ENCODE measurements at regions not wholly inside any gene's neighbourhood (a gene's known extent, or its start where the extent isn't known, plus 50 kb on each side); places are given as distances from the start of the nearest gene placed in this dataset.
A peak's percentile ranks its signal among the peaks of the same experiment; 100 is the strongest.

DNA sequence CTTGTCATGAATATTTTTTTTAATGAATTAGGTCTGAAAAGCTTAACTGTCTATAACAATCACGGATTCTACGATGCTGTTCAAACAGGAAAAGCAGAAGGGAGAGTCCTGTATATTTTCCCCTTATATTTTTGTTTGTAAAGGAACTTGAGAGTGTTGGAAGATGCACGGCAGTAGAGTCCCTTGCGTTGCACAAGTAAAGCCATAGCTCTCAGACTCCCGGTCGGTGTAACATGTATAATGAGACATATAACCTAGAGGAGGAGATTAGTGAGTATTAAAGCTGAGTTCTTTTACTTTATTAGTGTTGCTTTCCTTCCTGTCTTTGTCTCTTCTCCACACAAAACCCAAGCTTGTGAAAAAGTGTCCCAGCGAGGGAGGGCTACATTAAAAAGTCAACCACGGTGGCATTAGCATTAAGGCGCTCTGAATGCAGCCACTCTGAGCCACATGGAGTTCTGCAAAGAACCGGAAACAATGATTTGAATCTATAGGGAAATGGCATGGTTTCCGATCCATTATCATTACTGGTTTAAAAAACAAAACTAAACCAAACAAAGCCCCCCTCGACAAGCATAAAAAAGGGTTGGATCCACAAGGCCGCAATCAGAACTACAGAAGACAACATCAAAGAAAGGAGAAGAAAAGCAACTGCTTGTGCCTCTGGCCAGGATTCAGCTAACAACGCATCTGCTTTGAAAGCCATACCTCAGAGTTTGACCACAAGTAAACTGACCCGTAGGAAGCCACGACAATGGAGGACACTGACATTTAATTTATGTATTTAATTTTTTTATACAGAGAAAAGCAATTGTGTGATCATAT, 356.8 kb downstream of the LMO4 start:
- no peak for DNase-seq

DNA sequence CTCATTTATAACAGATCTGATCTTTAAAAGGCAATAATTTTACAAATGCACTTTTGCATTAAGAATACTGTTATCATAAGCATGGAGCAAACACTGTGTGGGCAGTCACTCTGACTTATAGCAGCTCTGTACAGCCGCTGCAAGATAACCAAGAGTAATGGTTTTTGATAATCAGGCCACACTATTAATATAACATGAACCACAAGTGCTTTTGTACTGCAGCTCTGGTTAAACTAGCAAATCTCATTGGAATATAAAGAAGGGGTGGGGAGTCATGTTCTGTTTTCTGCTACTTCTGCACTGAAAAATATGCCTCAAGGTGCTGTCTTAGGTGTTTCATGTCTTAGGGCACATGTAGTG, 357.4 kb downstream of the LMO4 start:
- no peak for DNase-seq

DNA sequence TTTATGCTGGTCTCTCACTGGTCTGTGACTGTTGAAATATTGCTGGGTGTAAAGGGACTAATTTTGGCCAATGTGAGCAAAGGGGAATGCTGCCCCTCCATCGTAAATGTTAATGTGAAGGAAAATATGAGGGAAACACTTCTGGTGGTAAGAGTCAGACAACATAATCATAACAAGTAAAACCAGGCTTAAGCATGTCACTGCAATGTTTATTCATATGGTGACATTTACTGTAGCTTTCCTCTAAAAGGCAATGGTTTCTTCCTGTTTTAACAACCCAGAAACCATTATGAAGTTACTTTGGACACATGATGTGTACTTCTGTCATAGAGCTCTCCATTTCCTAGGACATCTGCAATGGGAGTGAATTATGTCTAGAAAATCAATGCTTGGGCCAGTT, 358.0 kb downstream of the LMO4 start:
- no peak for DNase-seq

DNA sequence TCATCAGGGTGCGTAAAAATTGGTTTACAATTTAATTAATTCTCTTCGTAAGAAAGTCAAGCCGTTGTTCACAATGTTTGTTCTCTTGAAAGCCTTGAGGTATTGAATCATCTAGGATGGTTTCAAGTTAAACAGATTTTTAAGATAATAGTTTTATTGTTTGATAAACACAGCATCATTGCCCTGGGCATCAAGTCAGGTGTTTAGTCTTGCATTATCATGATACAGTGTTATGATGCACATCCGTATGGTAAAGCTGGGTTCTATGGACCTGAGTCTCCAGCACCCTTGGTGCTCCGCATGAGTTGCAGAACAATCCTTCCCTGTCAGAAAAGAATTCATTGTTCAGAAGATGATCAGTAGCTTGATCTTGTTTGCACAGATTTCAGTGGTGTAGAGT, 359.5 kb downstream of the LMO4 start:
- DNase-seq = no peak

DNA sequence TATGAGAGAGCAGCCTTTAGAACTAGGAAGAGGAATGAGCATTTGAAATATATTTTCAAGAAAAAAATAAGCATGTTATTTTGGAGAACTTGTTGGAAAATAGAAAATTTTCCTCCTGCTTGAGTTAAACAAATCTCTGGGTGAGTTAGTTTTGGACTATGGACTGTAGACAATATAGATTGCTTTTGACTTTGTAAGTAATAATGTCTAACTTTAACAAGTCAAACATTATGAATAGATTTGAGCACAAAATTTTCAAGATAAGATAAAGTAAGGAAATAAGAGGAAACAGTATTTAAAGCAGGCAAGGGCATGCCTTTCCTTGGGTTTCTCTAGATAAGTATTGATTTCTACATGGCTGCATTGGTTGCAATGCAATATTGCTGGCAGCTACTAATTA, 360.8 kb downstream of the LMO4 start:
- DNase-seq = no peak

DNA sequence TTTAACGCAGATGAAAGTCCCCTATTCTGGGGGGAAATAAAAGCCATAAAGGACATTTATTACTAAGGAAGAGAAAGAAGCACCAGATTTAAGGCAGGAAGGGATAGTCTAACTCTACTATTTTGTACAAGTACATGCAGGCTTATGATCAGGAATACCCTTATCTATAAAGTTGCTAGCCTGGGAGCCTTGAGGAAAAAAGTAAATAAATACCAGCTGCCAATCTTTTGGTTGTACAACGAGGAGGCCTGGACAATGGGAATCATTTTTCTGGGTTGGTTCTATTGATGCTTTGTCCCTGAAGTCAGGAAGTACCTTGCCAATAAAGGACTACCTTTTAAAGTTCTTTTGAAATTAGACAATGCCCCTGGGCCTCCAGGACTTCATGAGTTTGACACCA, 367.8 kb downstream of the LMO4 start:
- no peak for DNase-seq

DNA sequence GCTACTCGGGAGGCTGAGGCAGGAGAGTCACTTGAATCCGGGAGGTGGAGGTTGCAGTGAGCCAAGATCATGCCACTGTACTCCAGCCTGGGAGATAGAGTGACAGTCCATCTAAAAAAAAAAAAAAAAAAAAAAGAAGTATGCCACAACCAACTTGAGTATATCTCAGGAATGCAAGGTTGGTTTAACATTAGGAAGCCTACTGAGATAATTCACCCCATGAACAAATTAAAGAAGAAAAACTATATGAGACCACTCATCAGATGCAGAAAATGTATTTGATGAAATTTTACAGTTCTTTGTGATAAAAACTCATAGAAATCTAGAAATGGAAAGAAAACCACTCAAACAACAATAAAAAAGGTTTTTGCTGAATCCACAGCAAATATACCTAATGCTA, 373.8 kb downstream of the LMO4 start:
- no peak for DNase-seq

DNA sequence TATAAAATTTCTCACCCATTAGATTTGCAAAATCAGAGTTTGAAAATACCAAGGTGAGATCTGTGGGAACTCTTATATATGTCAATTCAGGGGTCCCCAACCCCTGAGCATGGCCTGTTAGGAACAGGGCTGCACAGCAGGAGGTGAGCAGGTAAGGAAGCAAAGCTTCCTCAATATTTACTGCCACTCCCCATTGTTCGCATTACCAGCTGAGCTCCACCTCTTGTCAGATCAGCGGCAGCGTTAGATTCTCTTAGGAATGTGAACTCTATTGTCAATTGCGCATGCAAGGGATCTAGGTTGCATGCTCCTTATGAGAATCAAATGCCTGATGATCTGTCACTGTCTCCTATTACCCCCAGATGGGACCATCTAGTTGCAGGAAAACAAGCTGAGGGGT, 376.6 kb downstream of the LMO4 start:
- no peak for DNase-seq

DNA sequence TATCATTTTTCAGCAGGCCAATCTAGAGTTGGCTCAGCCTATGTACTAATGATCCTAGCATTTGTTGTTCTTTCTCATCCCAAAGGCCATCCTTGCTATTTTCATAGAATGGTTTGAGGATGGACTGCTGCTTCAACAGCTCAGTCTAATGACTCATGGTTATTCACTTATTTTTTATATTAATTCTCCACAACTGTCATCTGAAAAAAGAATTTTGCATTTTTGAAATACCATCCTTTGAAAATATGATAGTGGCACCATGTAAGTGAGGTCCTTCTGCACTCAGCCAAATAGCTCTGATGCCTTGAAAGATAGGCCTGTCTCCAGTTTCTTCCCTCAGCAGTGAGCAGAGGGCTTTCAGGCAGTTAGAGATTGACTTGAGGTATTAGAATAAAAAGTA, 377.5 kb downstream of the LMO4 start:
- DNase-seq = no peak

DNA sequence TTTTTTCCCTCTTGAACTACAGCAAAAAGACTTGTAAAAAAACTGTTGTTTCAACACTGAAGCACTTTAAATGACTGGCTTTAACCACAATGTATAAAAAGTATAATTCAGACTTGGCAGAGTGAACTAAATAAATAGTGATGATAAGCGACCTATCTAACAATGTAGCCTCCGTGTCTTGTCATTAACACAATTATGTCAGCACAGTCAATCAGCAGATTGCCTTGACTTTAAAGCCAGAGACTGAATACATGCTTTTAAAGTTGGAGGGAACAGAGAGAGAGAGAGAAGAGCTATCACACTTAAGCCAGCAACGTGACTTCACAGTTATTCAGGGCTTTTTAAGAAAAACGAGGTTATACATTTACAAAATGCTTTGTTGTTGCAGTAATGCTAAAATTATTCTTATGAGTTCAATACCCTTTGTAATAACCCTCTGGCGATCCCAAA, 378.1 kb downstream of the LMO4 start:
- DNase-seq = no peak

DNA sequence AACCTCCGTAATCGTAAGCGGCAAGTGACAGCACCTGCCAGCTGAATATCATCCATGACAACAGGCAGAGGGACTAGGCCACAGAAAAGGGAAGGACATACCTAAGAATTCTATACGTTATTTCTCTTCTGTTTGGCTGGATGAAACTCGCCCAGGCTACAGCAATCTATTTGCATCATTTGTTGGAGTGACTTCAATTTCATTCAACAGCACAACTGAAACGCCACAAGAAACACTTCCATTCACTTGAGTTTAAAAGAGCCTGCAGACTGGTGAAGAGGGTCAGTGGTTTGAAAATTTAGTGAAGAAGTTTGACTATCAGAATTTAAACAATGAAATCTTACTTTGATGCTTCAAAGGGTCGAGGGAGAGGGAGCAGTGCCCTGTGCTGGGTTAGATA, 378.7 kb downstream of the LMO4 start:
- DNase-seq = no peak

DNA sequence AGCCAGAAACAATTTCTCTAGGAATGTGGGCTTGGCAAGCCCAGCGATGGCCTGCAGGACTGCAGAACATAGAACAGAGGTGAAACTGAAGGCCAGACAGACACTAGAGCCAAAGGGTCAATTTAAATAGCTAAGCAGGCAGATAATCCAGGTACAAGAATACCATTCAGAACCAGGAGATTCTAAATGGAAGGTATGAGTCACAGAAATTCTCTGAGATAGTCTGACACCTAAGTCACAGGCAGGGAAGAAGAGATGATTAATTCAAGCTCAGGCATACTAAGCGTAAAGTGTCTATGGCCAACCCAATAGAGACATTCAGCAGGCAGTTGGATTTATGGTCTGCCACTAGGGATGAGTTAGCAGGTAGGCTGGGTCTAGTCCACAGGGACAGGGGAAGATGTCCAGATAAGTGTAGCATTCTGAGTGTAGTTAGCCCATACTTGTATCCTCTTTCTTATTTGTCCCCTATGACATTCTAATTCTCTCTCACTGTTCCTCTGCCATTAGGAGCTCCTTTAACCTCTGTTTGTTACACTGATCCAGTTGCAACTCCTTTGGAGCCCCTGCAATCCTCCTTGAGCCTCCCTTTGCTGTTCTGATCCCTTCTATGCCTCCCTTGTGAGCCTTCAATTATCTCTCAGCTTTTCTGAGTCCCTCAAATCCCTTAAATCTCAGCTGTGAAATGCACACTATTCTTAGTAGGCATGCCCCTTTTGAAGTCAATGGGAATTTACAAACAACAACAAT, 383.8 kb downstream of the LMO4 start:
- no peak for DNase-seq

DNA sequence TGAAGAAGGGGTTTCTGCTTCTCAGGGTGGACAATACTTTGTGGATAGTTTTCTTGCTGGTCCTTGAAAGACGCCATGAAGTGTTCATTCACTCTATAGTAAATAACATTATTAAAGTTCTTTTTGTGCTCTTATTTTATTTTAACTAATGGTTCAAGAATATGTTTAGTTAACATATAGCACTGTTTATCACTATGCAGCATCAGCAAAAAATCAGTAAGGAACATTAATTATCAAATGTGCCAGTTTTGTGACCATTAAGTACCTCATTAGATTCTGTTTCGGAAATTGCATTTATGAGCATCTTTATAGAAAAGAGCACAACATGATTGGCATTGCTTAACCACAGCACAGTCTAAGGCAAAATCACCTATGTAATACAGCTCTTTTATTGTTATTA, 385.6 kb downstream of the LMO4 start:
- no peak for DNase-seq

DNA sequence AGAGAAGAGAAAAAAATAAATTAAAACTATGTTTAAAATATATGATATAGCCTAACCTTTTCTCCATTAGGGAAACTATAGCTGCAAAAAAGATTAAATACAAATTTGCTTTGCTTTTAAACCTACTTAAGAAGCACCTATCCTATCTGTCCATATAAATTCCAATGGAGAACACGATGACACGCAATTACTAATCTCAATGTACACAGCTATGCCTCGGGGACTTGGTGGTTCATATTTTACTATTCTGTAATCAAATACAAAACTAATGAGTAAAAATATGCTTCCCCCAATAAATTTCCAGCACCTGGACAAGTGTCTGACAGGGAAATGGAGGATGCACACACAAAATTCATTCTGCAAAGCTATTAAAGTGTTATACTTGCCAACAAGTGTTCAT, 386.4 kb downstream of the LMO4 start:
- no peak for DNase-seq

DNA sequence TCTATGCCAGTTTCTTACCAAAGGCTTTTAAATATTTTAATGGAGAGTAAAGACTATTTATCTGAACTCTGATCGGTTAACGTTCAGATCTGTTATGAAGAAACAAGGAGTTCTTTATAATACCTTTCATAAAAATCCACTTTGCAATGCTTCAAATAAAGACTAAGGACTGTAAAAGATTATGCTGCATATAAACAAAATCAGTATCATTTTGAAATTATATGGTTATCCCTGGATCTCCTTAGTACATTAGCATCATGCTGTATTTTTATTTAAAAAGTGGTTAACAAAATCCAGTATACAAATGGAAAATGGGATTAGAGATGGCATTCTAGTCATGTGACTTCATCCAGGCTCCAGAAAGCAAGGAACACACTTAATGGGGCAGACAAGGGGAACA, 386.8 kb downstream of the LMO4 start:
- no peak for DNase-seq

DNA sequence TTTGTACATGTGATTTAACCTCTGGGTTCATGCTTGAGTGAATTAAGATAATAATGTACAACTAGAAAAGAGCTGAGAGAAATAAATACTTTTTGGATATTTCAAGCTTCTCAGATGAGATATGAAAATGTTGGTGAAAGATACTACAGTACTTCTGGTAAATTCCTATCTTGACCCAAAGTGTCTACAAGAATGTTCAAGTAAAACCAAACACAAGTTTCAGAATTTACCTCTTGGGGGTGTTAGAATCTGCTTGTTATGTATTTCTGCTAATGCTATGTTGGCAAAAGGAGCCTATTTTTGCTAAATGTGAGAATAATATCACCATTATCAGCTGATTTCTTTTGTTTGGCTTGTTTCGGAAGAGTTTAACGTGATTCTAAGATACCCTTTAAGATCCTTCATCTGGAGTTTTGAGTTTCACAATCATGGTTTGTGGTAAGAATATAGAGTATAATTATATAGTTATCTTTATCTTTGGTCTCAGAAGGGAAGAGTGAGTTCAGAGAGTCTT, 388.5 kb downstream of the LMO4 start:
- DNase-seq = no peak

DNA sequence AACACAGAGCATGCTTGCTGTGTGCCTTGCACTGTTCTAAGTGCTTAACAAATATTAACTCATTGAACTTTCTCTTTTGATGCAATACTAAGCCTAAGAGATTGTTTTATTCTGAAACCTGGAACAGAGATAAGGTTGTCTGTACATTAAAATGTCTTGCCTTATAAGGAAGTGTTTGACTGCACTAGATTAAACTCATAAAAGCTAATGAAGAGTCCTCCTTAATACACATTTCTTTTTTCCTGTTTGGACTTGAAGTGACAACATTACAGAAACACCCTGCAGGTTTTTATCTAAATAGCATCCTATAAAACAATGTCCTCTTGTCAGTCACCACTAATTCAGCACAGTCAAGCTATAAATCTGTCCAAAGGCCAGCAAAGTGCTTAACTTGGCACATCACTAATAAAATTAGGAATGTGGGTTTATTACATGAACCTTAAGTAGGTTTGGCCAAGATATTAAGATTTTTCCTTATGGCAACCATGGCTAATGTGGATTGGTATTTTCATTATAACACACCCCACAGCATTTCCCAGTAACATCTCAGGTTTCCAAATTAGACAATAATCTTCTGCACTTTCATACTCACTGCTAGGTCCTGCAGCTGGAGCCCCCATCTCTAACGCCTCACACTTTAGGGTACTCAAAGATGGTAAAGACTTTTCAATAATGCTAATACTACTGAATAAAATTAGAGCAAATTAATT, 389.7 kb downstream of the LMO4 start:
- DNase-seq = no peak

DNA sequence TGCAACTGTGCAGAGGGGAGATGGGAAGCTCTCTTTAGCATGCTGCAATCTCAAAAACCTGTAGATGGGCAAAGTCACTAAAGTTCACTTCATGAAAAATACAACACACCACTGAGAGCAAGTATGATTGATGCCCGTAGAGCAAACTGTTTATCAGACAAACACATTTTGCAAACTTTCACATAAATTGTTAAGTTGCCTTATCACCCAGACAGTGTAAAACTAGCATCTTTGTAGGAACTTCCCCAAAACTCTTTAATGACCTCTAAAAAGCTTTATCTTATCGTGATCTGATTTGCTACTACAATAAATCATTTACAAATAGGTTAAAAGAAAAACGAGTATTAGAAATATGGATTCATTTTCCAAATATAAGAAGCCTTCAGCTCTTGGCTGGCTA, 391.0 kb downstream of the LMO4 start:
- DNase-seq = no peak

DNA sequence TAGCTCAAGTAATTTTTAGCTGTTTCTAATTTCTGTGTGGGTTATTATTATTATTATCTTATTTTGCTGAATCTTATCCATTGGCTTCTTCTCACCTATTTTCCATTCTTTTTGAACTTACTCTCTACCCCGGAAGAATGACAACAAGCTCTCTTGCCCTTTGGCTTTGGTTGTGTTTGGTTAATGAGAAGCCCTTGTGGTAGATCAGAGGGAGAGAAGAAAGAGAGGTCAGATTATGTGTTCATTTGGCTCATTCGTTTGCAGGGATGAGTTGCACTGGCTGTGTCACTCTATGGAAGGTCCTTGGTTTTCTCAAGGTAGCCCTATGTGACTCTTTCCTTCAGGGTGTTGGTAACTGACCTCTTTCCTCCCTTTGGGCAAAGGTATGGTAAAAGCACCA, 391.9 kb downstream of the LMO4 start:
- DNase-seq = no peak

DNA sequence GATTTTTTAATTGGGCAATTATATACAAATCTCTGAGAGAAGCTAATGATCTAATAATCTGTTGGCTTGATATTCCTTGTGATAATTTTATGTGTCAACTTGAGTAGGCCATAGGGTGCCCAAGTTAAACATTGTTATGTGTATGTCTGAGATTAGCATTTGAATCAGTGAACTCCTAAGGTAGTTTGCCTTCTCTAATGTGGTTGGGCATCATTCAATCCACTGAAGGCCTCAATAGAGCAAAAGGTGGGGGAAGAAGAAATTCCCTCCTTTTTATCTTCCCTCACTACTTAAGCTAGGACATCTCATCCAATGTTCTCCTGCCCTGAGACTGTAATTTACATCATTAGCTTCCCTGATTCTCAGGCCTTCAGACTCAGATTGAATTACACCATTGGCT, 394.5 kb downstream of the LMO4 start:
- no peak for DNase-seq

DNA sequence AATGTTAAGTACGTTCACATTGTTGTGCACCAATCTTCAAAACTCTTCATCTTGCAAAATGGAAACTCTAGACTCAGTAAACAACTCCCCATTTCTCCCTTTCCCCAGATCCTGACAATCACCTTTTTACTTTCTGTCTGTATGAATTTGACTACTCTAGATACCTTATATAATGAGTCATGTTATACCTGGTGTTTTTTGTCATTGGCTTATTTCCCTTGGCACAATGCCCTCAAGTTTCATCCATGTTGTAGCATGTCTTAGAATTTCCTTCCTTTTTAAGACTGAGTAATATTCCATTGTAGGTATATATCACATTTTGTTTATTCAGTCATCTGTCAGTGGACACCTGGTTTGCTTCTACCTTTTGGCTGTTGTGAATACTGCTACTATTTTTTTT, 399.5 kb downstream of the LMO4 start:
- no peak for DNase-seq

DNA sequence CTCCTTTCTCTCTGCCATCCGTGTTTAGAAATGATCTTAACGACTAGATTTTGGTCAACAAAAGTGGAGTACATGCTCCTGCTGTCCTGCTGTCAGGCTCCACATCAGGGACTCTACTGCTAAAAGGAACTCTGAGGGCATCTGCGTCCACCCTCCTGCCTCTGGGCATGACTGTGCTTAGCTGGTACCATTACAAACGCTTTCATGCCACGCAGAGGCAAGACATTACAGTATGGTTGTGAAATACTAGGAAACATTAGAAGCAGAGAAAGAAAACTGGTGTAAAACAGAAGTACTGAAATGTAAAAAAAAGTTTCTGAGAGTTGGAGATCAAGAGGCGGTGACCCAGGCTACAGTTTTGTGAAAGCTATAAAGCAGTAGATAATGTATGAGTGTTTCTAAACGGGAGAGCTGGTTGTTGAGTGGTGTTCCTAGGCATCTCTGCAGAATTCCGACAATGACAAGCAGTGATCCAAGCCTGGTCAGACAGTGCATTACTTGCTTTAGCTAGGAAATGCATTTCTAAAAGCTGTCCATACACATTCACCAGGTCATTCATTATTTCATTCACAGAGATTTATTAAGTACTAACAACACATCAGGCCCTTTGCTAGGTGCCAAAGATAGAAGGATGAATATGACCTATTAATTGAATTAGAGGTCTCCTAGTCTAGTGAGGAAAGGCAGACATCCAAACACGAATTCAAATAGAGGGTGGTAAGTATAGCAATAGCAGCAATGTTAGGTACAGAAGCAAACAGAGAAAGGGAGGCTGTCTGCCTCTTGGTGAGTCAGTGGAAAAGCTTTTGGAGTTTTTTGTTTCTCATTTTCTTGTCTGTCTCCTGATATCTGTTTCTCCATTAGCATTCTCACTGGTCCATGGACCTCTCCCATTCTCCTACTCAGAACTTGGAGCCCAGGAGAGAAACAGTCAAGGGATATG, 401.9 kb downstream of the LMO4 start:
- no peak for DNase-seq

DNA sequence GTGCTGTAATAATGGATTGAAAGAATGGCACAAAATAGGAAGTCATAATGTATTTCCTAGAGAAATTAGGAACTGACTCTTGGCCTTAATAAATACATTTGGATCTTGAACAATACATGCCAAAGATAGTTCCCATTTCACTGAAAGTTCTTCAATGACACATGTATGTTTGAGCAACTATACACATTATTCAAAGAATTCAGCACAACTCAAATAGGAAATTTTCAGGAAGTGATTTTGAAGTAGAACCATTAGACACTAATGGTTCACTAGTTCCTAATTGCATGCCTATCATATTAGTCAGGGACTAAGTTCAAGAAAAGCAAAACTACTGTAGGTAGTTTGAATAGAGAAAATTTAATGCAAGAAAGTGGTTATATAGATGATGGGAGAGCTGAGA, 404.7 kb downstream of the LMO4 start:
- DNase-seq = peak; percentile 36
